ENCODE measurements at regions not wholly inside any gene's neighbourhood (a gene's known extent, or its start where the extent isn't known, plus 50 kb on each side); places are given as distances from the start of the nearest gene placed in this dataset.

DNA sequence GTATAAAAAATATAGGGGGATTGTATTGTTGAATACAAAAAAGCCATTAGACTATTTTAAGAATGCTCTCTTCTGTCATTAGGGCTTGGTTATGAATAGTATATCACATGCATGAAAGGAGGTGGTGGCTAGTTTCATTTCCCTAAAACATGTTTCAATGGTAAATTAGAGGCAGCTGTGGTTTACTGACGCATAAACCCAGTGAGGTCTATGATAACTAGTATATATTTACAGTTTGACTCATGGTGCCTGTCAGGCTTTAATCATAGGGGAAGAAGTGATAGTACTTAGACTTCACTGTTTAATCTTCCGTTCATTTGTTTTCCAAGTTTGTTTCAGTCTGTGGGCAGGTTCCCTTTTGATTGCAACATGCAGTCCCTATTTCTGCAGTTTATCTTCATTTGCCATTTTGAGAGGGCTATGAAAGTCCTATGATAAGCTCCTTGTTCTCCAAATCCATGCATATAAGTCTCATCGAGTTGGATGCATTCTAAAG, 55.1 kb upstream of the MAP4K3 start (continued):
- TF ChIP-seq, protein P1, sequence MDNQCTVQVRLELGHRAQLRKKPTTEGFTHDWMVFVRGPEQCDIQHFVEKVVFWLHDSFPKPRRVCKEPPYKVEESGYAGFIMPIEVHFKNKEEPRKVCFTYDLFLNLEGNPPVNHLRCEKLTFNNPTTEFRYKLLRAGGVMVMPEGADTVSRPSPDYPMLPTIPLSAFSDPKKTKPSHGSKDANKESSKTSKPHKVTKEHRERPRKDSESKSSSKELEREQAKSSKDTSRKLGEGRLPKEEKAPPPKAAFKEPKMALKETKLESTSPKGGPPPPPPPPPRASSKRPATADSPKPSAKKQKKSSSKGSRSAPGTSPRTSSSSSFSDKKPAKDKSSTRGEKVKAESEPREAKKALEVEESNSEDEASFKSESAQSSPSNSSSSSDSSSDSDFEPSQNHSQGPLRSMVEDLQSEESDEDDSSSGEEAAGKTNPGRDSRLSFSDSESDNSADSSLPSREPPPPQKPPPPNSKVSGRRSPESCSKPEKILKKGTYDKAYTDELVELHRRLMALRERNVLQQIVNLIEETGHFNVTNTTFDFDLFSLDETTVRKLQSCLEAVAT (IDR thresholded peaks at IDR 0.05) = peak; percentile 94
- TF ChIP-seq MTA2 (IDR thresholded peaks at IDR 0.05; ENCODE audit: low read depth) (peak; percentile 100), ZNF622 (IDR thresholded peaks at IDR 0.05) (no peak), TBL1XR1 (IDR thresholded peaks at IDR 0.05; ENCODE audit: low read depth, low read length) (peak; percentile 99), E2F4 (IDR thresholded peaks at IDR 0.05; ENCODE audit: low read depth, low read length) (no peak), SMC3 (IDR thresholded peaks at IDR 0.05; ENCODE audit: borderline replicate concordance, low read length) (no peak; the same call in 1 of the 2 replicates), PRDM15 (CRISPR knock-in tag; IDR thresholded peaks at IDR 0.05) (no peak), ZZZ3 (IDR thresholded peaks at IDR 0.05; ENCODE audit: control insufficient read depth, insufficient read length, low read depth) (no peak), RAD21 (IDR thresholded peaks at IDR 0.05; ENCODE audit: insufficient read depth, low read depth, low read length) (no peak; the same call in 1 of the 2 replicates), TCF12 (IDR thresholded peaks at IDR 0.05; ENCODE audit: low read depth, low read length) (peak; percentile 81), MEF2B (IDR thresholded peaks at IDR 0.05; ENCODE audit: partially characterized antibody, poor library complexity, severe bottlenecking) (peak; percentile 97), IKZF2 (IDR thresholded peaks at IDR 0.05) (peak; percentile 92 to 96), SUPT20H (IDR thresholded peaks at IDR 0.05; ENCODE audit: borderline replicate concordance, control insufficient read depth, low read depth, low read length) (no peak), SUZ12 (IDR thresholded peaks at IDR 0.05; ENCODE audit: unreplicated experiment) (no peak), GABPA (IDR thresholded peaks at IDR 0.05; ENCODE audit: low read depth) (0 out of 2 replicates have a peak, but pooled peaks have one; percentile 38), NR2C1 (IDR thresholded peaks at IDR 0.05) (no peak), MYC (IDR thresholded peaks at IDR 0.05; ENCODE audit: insufficient read depth, insufficient read length, insufficient replicate concordance, low read length, severe bottlenecking) (no peak), HDAC2 (IDR thresholded peaks at IDR 0.05) (no peak)
- TF ChIP-seq, protein P2, sequence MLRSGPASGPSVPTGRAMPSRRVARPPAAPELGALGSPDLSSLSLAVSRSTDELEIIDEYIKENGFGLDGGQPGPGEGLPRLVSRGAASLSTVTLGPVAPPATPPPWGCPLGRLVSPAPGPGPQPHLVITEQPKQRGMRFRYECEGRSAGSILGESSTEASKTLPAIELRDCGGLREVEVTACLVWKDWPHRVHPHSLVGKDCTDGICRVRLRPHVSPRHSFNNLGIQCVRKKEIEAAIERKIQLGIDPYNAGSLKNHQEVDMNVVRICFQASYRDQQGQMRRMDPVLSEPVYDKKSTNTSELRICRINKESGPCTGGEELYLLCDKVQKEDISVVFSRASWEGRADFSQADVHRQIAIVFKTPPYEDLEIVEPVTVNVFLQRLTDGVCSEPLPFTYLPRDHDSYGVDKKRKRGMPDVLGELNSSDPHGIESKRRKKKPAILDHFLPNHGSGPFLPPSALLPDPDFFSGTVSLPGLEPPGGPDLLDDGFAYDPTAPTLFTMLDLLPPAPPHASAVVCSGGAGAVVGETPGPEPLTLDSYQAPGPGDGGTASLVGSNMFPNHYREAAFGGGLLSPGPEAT (IDR thresholded peaks at IDR 0.05; ENCODE audit: low read depth) = peak; percentile 94
- TF ChIP-seq, protein P3, sequence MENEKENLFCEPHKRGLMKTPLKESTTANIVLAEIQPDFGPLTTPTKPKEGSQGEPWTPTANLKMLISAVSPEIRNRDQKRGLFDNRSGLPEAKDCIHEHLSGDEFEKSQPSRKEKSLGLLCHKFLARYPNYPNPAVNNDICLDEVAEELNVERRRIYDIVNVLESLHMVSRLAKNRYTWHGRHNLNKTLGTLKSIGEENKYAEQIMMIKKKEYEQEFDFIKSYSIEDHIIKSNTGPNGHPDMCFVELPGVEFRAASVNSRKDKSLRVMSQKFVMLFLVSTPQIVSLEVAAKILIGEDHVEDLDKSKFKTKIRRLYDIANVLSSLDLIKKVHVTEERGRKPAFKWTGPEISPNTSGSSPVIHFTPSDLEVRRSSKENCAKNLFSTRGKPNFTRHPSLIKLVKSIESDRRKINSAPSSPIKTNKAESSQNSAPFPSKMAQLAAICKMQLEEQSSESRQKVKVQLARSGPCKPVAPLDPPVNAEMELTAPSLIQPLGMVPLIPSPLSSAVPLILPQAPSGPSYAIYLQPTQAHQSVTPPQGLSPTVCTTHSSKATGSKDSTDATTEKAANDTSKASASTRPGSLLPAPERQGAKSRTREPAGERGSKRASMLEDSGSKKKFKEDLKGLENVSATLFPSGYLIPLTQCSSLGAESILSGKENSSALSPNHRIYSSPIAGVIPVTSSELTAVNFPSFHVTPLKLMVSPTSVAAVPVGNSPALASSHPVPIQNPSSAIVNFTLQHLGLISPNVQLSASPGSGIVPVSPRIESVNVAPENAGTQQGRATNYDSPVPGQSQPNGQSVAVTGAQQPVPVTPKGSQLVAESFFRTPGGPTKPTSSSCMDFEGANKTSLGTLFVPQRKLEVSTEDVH (IDR thresholded peaks at IDR 0.05; ENCODE audit: low read depth, partially characterized antibody) = peak; percentile 77
